WI38 (cell line): ENCODE measurements at regions not wholly inside any gene's neighbourhood (a gene's known extent, or its start where the extent isn't known, plus 50 kb on each side); places are given as distances from the start of the nearest gene placed in this dataset.

Experiments
- H3K4me3 ChIP-seq: 2 replicates; pipeline ENCODE4 v1.5.1; 2011; ENCODE audit warnings: low read depth, mild to moderate bottlenecking, control low read depth, low read length
- TF ChIP-seq, protein P1 (sequence below): IDR thresholded peaks from 2 replicates; pipeline ENCODE4 v1.5.1; 2012; ENCODE audit warnings: low read depth, mild to moderate bottlenecking, control low read depth, low read length

GRCh38 chr20:39645131-39645530, 683.0 kb downstream of the DHX35 start:
- no peak overlapping the region for H3K4me3 ChIP-seq
- TF ChIP-seq, protein P1, sequence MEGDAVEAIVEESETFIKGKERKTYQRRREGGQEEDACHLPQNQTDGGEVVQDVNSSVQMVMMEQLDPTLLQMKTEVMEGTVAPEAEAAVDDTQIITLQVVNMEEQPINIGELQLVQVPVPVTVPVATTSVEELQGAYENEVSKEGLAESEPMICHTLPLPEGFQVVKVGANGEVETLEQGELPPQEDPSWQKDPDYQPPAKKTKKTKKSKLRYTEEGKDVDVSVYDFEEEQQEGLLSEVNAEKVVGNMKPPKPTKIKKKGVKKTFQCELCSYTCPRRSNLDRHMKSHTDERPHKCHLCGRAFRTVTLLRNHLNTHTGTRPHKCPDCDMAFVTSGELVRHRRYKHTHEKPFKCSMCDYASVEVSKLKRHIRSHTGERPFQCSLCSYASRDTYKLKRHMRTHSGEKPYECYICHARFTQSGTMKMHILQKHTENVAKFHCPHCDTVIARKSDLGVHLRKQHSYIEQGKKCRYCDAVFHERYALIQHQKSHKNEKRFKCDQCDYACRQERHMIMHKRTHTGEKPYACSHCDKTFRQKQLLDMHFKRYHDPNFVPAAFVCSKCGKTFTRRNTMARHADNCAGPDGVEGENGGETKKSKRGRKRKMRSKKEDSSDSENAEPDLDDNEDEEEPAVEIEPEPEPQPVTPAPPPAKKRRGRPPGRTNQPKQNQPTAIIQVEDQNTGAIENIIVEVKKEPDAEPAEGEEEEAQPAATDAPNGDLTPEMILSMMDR, result no peak

DNA sequence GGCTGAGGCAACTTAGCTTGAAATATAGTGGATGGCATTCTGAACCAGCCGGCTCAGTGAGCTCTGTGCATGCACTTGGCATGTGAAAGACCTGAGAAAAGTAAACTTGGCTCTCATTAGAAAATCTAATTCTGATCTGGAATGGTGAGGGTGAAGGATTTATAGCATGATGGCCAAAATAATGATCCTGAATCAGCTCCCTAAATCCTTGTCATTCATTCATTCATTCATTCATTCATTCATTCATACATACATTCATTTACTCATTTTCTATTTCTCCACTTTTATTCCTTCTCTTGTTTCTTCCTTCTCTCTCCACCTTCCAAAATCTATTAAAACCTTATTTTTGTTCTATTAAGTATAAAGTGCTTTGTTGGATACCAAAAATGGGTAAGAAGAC, 681.1 kb downstream of the DHX35 start:
- H3K4me3 ChIP-seq, result no peak overlapping the region
- TF ChIP-seq, protein P1, result no peak

DNA sequence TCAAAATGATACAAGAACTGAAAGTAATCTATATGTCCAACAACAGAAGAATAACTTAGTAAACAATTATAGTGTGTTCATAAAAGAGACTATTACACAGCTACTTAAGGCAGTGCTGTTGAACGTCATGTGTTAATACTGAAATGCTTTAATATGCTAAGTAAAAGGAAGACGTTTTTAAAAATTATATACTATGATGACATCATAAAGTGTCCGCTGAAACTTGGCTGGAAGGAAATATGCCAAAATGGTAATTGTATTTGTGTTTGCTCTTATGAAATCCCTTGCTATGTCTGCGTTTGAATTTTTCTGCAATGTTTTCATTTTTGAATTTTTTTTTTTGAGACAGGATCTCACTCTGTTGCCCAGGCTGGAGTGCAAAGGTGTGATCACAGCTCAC, 679.3 kb downstream of the DHX35 start:
- TF ChIP-seq, protein P1, result no peak
- no peak overlapping the region for H3K4me3 ChIP-seq

- TF ChIP-seq, protein P1, result no peak
- H3K4me3 ChIP-seq, result no peak overlapping the region
Observed at GRCh38 chr20:39640147-39640546, 678.0 kb downstream of the DHX35 start.

DNA sequence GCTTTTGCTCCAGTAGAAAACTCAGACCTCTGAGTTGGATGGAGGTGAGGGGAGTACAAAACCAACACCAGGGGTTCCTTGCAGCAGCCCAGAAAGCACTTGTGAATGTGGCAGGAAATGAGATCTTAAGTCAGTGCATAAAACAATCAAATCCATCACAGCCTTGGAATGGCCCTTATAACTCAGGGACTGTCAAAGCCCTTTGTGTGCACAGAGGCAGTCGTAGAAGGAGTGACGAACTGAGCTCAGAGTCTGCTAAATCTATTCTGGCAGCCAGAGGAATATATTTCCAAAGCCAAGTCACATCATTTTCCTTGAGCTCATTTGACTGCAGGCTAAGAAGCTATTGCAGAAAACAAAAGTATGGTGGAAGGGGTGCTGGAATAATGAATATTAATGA, 676.6 kb downstream of the DHX35 start:
- TF ChIP-seq, protein P1, result no peak
- H3K4me3 ChIP-seq, result no peak overlapping the region

DNA sequence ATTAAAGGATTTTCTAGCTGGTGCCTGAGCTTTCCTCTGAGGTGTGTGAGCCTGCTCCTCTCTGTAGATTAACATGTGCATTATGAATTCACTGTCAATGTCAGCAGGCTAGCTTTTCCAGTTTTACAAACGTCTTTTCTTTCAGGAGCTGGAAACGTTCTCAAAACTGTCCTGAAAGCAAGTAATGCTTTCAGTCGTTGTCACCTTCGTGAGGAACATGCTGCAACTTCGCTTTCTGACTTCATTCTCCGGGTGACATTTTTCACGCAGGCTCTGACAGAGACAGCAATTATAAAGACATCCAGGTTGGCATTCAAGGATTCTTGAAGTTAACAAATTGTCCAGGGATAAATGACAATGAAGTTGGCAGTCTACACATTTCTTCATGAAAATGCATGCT, 671.5 kb downstream of the DHX35 start:
- no peak overlapping the region for H3K4me3 ChIP-seq
- TF ChIP-seq, protein P1, result no peak

- TF ChIP-seq, protein P1, result no peak
- H3K4me3 ChIP-seq, result no peak overlapping the region
Observed at GRCh38 chr20:39632757-39633156, 670.6 kb downstream of the DHX35 start.
